IMR-90 (cell line): ENCODE measurements at regions not wholly inside any gene's neighbourhood (a gene's known extent, or its start where the extent isn't known, plus 50 kb on each side); places are given as distances from the start of the nearest gene placed in this dataset.

Source experiments
- CHD1 ChIP-seq: IDR thresholded peaks from 2 replicates; pipeline ENCODE4 v1.6.1; 2012; ENCODE audit warnings: low read depth, low read length, improper control_type of control experiment
- MAZ ChIP-seq: IDR thresholded peaks from 2 replicates; pipeline ENCODE4 v1.6.1; 2012; ENCODE audit warnings: low read depth, mild to moderate bottlenecking, low read length, improper control_type of control experiment, moderate library complexity, borderline replicate concordance
- POLR2A ChIP-seq: IDR thresholded peaks from 2 replicates; pipeline ENCODE4 v1.6.1; 2012; ENCODE audit warnings: mild to moderate bottlenecking, low read depth, low read length
- TF ChIP-seq, protein P1 (sequence below): conservative IDR thresholded peaks from 2 replicates; pipeline ENCODE4 v1.5.1; 2012; ENCODE audit warnings: mild to moderate bottlenecking, low read depth, low read length, improper control_type of control experiment

DNA sequence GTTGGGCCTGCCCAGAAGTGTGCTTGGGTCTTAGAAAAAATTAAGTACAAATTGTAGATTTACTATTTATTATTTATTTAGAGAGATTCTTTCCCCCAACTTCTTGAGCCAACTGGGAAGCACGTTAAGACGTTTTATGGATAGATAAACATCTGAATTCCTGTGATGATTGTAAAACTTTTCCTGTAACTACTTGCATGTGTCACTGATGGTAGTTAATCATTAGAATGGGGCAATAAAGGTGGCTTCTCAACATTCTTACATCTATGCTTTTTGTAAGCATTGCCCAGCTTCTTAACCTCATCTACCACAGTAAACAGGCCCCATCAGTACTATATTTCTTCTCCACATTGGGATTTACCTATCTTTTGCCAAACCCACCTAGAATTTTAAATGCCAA, 559.8 kb downstream of the LMO4 start:
- TF ChIP-seq, protein P1, sequence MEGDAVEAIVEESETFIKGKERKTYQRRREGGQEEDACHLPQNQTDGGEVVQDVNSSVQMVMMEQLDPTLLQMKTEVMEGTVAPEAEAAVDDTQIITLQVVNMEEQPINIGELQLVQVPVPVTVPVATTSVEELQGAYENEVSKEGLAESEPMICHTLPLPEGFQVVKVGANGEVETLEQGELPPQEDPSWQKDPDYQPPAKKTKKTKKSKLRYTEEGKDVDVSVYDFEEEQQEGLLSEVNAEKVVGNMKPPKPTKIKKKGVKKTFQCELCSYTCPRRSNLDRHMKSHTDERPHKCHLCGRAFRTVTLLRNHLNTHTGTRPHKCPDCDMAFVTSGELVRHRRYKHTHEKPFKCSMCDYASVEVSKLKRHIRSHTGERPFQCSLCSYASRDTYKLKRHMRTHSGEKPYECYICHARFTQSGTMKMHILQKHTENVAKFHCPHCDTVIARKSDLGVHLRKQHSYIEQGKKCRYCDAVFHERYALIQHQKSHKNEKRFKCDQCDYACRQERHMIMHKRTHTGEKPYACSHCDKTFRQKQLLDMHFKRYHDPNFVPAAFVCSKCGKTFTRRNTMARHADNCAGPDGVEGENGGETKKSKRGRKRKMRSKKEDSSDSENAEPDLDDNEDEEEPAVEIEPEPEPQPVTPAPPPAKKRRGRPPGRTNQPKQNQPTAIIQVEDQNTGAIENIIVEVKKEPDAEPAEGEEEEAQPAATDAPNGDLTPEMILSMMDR: no peak
- TF ChIP-seq POLR2A: no peak
- TF ChIP-seq MAZ: no peak
- no peak for TF ChIP-seq CHD1
